Stimulated activated CD4-positive, alpha-beta T cell treated with anti-CD3 and anti-CD28 coated beads, Interleukin-12 subunit alpha, Interleukin-12 subunit beta, amount 100 ng/mL, for 48 hours (primary cell): ENCODE measurements at regions not wholly inside any gene's neighbourhood (a gene's known extent, or its start where the extent isn't known, plus 50 kb on each side); places are given as distances from the start of the nearest gene placed in this dataset.
"Not testable (repeated sequence)": the region's sequence is repeated elsewhere in the genome, so short reads cannot be mapped to it uniquely, and the experiment has no call there.

ENCODE experiments used
- DNase-seq, 3 donors: peaks; one replicate each; pipeline ENCODE4 v3.0.0-alpha.2; 2020; ENCODE audit warnings: low read depth in 2 of 3, low spot score in 1 of 3

DNA sequence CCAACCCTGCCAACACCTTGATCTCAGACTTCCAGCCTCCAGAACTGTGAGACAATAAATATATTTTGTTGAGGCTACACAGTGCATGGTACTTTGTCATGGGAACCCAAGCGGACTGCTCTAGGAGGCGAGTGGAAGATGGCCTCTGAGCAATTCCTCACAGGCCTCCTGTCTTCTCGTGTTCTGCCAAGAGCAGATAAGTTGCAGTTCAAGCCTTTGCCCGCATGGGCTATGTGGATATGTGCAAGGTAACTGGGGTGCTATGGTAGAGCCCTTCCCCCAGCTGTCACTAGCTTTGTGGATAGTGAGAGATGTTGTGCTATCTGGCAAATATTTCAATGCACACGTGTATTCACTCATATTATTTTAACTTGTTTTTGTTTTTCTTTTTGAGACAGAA lies 156.0 kb upstream of the BCOR start:
- DNase-seq = no peak

DNA sequence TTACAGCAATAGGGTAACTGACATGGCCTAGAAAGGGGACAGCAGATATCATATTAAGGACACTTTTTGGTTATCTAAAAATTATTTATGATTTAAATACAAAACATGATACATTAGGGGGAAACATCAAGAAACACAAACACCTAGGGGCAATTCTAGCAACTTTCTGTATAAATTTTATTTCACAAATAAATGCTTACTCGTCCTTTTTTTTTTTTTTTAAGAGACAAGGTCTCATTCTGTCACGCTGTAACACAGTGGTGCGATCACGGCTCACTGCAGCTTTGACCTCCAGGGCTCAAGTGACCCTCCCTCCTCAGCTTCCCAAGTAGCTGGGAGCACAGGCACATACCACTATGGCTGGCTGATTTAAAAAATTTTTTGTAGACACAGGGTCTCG lies 151.8 kb upstream of the BCOR start:
- no peak for DNase-seq

DNA sequence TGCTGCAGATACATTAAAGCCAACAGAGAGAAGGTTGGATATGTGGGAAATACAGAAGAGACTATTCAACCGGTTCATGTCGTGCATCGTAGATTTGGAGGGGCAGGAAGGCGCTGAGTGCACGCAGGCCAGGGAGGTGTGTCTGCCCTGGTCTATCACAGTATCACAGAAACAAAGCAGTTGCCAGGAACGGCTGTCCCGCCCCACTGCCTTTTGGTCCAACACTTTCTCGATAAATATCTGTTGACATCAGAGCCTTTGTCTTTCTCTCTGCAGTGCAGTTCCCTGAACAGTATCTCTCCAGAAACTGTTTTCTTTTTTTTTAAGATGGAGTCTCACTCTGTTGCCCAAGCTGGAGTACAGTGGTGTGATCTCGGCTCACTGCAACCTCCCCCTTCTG lies 151.1 kb upstream of the BCOR start:
- no peak for DNase-seq

DNA sequence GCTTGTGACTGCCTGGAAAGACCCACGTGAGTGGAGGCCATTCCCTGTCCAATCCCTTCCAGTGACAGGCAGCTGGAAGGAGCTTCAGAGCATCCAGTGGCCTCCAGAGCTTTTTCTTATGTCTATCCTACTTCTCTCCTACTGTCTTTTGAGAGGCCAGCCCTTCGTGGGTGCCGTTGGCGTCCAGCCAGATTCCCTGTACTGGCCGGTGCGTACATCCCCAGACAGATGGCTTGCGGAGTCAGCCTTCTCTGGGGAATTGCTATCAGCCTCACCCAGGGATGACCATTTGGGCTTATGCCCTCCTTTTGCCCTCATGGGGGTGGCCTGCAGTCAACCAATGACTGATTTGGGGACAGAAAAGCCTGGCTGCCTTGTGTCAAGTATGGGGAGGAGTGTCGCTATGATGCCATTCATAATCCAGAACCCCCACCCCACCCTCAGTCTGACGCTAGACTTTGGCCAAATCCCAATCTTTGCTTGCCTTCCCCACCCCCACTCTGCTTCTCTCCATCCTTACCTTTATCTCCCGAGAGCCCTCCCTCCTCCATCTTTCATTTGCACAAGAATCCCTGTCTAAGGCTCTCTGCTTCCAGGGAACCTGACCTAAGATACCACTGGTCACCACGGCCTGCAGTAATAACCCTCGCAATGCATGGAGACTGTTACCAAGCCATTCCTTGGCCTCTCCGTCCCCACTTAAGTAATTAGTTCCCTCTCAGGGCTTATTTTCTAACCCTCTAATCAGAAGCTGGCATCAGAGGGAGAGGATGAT lies 150.3 kb upstream of the BCOR start:
- DNase-seq = no peak

DNA sequence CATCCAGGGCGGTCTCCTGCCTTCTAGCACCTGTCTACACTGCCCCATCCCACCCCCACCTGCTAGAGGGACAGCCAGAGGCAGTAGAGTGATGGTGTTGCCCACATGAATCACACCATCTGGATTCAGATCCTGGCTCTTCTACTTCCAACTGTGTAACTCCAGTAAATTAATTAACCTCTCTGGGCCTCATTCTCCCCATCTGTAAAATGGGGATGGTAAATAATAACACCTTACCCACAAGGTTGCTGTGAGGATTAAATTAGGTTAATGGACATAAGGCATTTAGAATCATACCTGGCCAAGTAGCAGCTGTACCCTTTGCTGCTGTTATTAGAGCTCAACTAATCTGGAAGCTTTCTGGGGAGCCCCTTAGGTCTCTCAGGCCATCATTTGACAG lies 149.6 kb upstream of the BCOR start:
- DNase-seq = no peak

DNA sequence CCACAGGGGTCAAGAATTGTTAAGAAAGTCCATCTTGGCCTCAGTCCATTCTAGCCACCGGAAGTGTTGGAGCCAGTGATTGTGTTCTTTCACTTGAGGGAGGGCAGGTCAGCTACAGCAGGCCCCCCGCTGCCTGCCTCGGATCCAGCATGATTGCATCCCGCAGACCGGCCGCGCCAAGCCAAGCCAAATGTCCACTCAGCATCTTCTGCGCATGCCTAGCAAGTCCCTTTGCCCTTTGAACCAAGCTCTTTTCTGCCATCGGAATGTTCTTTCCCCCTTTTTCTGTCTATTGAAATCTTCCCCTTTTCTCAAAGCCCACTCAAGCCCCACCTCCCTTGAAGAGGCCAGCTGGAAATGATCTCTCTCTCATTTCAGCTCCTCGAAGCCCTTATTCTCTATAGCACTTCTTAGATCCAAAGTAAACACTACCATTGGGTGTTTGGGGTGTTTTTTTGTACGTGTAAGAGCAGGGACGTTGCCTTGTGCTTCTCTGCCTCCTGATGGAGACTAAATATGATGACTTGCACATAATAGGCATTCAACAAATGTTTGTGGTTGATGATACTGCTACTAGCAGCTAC lies 147.8 kb upstream of the BCOR start:
- no peak for DNase-seq

DNA sequence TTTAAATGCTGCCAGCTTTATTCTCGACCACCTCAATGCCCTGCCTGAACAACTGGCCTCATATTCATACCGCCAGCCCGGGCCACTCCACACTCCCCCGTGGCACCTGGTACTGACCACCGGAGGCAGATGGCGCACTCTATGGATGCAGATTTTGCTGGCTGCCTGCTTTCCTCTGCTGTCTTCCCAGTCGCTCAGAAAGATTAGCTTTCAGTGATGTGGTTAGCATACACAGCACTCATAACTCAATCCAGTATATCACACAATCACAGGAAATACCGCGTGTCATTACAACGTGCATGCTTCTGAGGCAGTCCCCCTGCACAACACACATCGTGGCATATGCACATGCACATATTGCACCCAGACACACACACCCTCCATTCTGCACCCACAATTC lies 147.2 kb upstream of the BCOR start:
- no peak for DNase-seq

DNA sequence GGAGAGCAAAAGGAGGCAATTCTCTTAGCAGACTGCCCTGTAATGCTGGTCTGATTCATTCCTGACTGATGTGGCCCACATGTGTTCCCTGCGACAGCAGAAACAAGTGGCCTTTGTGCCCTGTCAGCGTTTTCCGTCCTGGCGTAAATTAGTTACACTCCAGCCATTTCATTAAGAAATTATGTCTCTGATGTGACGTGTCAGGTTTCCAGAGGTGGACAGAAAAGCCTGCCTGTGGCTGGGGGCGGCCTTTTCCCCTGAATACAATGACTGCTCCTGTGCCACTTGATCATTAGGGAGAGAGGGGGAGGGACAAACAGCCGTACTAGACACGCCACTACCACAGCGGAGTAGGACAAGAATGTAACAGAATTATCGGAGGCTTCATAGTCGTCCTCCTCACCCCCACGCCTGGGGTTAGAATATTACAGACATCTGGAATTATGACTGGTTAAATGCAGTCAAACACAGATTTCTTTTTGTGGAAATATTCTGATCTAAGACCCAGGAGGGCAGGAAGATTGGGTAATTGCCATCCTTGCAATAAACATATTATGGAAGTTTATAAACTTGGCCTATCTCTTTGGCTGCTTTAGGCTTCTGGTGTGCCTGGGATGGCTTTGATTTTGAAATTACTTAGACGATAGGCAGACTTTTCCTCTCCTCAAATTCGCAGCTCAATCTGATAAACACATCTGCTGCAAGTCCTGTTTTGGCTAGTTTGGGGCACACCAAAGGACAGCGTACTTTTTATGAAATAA lies 146.2 kb upstream of the BCOR start:
- DNase-seq = no peak

DNA sequence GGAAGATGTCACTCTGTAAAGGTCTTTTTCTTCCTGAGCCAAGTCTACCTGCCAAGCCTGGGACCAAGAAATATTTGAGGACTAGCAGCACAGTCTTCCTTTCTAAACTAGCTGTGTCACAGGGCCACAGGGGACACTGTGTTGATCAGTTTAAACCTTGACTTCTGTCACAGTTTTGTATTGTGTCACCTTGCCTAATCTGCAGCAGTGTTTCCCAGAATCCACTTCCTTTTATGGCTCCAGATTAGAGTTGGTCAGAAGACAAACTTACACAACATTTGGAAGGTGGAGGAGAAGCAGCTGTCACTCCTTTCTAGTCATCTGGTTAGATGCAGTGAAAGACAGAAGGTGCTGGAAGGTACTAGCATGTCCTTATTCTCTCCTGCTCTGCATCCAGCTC lies 143.1 kb upstream of the BCOR start:
- no peak for DNase-seq

DNA sequence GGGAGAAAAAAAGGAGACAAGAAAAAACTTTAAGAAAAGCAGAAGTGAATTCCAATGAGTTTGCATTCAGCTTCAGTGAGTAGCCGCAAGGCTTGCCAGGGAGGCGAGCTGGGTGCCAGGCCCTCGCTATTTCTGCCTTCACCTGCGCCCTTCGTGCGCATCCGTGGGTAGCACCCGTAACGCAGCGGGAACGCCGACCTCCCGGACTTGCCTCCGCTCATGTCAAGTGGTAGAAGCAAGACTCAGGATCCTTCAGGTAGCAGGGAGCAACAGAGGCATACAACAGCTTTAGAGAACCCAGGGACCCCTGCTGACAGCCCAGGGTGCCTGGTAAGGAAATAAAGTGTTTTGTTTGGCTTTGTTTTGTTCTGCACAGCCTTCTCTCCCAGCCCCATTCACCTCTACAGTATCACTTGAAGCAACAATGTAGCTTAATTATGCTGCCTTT lies 140.0 kb upstream of the BCOR start:
- DNase-seq = no peak

DNA sequence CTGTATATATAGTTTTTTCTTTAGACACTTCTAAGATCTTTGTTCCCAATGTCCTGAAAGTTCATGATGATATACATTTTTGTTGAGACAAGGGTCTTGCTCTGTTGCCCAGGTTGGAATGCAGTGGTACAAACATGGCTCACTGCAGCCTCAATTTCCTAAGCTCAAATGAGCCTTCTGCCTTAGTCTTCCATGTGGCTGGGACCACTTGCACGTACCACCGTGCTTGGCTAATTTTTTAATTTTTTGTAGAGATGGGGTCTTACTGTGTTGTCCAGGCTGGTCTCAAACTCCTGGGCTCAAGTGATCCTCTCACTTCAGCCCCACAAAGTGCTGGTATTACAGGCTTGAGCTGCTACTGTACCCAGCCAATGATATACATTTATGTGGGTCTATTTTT lies 132.9 kb upstream of the BCOR start:
- DNase-seq = no peak

DNA sequence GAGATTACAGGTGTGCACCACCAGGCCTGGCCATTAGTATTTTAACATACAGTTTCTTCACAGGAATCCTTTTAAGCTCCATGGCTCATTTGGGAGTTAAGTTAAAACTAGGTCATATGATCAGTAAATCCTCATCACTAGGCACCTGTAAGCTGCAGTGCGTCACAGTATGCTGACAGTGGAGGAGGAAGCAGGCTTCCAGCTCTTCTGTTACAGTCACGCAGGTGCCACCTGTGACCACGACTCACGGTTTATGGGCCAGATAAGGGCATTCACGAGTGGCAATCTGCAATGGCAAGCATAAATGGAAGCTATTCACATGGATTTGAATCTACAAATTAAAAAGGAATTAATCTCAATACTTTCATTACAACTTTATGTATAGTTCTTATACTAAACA lies 129.4 kb upstream of the BCOR start:
- no peak for DNase-seq

DNA sequence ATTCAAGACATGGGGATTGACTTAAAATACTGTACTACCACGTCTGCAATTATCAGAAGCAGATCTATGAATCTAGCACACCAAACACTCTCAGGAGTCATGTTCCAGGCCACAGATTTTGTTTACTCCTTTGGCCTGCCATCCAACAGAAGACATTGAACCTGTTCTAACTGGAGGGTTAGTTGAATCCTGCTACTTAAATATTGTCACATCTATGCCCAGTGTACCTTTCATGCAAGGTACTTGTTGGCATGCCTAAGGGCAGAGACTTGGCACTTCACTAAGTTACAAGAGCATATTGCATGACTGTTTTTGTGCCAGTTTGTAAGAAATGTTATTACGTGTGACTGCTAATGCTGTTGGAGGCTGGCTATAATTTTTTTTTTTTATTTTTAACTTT lies 126.9 kb upstream of the BCOR start:
- DNase-seq = no peak

DNA sequence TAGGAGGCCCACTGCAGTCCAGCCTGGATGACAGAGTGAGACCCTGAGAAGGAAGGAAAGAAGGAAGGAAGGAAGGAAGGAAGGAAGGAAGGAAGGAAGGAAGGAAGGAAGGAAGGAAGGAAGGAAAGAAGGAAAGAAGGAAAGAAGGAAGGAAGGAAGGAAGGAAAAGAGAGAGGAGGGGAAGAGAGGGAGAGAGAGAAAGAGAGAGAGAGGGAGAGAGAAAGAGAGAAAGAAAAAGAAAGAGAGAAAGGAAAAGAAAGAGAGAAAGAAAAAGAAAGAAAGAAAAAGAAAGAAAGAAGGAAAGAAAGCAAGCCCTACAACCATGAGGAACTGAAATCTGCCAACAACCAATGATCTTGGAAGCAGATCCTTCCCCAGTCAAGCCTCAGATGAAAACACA lies 124.9 kb upstream of the BCOR start:
- DNase-seq = not testable (repeated sequence)

DNA sequence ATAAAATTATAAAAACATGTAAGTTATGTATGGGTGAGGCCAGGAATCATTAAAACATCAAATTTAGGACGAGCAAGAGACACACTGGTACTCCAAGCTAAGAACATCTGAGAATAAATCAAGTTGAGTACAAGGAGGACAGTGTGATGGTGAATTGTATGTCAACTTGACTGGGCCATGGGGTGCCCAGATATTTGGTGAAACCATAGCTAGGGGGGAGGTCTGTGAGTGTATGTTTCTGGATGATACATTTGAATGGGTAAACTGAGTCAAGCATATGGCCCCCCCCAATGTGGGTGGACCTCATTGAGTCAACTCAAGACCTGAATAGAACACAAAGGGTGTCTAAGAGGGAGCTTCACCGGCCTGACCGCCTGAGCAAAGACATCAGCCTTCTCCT lies 115.3 kb upstream of the BCOR start:
- no peak for DNase-seq

DNA sequence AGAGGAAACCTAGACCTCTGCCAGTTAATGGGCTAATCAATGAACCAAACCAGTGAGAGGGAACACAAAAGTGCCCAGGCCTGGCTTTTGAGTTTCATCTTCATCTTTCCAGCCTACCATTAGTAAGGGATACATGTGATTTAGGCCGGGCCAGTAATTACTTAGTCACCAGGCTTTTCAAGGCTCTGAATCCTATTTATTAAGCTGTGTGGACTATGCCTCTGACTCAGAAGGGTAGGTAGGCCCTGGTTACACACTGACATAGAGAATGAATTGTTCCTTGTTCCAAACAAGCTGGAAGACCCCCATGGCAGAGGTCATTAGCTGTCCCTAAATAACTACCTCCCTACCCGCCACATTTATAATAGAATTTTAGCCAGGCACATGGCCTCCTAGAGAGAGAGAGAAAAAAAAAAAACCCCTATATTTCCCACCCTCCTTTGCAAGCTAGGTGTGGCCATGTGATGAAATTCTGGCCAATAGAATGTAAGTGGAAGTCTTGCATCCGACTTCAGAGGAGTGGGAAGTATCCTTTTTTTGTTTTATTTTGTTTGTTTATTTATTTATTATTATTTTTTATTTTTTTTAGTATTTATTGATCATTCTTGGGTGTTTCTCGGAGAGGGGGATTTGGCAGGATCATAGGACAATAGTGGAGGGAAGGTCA lies 112.3 kb upstream of the BCOR start:
- DNase-seq = no peak

DNA sequence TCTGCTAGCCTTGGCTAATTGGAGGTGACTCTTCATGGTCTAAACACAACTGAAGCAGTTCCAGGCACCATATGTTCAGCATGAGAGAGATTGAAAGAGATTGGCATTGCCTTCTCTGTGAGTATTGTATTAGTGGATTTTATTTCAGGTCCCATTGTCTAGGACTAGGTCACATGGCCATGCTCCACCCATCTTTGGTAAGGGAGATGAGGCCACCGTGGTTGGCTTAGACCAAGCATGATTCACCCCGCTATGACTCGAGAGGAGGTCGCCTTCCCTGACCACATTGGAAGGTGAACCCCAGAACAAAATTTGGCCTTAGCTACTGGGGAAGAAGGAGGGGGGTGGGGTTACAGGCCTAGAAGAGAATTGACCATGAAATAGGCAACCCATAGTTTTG lies 109.9 kb upstream of the BCOR start:
- DNase-seq = peak; percentile 5 to 20 (median 8)

DNA sequence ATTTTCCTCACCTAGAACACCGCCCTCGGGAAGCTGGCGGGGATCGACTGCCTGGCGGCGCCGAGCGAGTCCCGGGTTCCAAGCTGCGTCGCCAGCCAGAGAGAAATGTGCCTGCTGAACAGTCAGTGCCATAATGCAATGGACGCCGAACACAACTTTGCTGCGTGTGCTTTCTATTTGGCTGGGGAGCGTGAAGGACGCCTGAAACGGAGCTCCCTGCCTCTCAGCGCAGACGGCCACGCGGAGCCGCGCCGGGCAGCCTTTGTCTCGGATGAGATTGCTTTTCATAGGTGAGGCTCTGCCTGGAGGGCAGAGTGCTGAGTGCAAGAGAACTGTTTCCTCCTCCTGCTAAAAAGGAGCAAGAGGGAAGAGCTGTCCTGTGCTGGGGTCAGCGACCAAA lies 107.7 kb upstream of the BCOR start:
- DNase-seq = no peak

DNA sequence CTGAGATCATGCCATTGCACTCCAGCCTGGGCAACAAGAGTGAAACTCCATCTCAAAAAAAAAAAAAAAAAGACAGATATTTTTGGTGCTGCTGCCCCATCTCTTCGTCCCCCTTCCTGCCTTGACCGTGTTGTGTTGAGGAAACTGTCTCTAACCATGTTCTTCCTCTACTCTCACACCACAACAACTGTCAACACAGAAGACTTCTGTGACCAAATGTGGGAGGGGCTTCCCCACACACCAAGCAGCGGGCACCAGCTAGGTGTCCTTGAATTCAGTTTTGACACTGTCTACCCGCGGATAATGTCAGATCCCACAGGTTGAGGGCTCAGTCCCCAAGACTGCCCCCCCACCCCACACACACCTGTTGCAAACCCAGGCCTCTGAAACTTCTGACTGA lies 104.7 kb upstream of the BCOR start:
- DNase-seq = no peak

DNA sequence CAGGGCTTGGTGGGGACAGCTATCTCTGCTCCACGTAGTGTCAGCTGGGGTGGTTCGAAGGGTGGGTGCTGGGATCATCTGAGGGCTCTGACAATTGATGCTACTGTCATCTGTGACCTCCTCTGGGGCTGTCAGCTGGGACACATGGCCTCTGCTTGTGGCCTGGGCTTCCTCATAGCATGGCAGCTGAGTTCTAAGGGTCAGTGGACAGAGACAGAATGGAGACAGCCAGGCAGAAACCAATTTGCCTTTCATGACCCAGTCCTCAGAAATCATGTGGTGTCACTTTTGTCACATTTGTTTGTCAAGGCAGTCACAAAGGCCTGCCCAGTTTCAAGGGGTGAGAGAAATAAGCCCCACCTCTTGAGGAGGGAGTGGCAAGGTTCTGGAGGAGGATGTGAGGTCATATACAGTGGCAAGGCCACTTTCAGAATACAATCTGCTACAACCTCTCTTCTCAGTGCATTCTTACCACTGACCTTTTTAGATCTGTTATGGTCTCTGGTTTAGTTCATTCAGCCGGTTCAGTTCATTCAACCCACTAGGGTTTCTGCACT lies 103.6 kb upstream of the BCOR start:
- DNase-seq = no peak

DNA sequence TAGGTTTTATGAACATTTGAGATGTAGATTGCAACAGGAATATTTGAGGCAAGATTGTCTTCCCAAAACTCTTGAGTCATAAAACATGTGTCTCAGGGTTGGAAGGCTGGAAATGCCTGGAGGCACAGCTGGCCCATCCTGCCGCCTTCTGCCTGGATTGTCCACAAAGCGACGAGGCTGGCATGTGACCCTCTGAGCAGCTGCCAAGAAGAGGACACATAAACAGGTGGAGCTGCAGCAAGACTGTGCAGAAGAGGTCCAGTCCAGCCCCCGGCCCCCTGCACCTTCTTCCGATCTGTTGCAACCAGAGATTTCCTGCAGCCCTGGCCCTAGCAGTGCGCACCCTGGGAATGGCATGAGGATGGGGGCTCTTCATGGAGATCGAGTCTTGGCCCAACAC lies 101.9 kb upstream of the BCOR start:
- DNase-seq = no peak

DNA sequence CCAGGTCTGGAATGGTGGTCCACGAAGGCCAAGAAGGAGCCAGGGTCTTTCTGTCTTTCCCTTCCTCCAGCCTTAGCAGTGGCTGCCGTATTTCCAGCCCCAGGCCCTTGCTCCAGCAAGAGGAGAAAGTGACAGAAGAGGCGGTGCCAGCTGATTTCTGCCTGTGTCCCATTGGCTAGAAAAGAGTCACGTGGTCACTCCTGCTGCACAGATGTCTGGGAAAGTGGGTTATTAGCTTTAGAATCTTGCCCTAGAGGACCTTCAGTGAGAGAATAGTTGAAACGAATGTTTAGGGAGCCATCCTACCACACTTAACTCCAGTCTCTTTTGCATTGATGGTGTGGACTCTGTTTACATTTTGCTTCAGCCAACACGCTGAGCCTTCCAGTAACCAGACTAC lies 99.3 kb upstream of the BCOR start:
- no peak for DNase-seq
